CD14-positive monocyte (primary cell): ENCODE measurements at regions not wholly inside any gene's neighbourhood (a gene's known extent, or its start where the extent isn't known, plus 50 kb on each side); places are given as distances from the start of the nearest gene placed in this dataset.

Experiments used
- DNase-seq, 3 donors: peaks; one replicate each; pipeline ENCODE4 v3.0.0-alpha.2; 2011 to 2022
- H2AFZ ChIP-seq: 2 replicates; pipeline ENCODE4 v1.6.0; 2012; ENCODE audit warnings: mild to moderate bottlenecking, low read depth, low read length, inconsistent platforms; ENCODE audit not compliant: insufficient read depth, poor library complexity, severe bottlenecking
- H3K27ac ChIP-seq, 2 donors: 1 replicate in 1 of 2; 2 replicates in 1 of 2; pipeline ENCODE4 v1.5.1; 2012 to 2013; ENCODE audit warnings: low read length in 2 of 2, control low read depth in 1 of 2, inconsistent platforms in 1 of 2, low read depth in 1 of 2, mild to moderate bottlenecking in 1 of 2
- H3K27me3 ChIP-seq, 2 donors: one replicate each; pipeline versions ENCODE4 v1.6.0 to v1.6.1; 2011 to 2013; ENCODE audit warnings: low read length in 2 of 2; ENCODE audit not compliant: control insufficient read depth in 2 of 2, insufficient read depth in 2 of 2
- H3K36me3 ChIP-seq, 2 donors: replicated peaks in 1 of 2; 1 replicate in 1 of 2; 2 replicates in 1 of 2; pipeline versions ENCODE4 v1.5.1 to v1.6.1; 2012 to 2013; ENCODE audit warnings: low read length in 2 of 2, control low read depth in 1 of 2, inconsistent platforms in 1 of 2, mild to moderate bottlenecking in 1 of 2; ENCODE audit not compliant: insufficient read depth in 2 of 2, control insufficient read depth in 1 of 2
- H3K4me1 ChIP-seq, 2 donors: 1 replicate in 1 of 2; 2 replicates in 1 of 2; pipeline versions ENCODE4 v1.5.1 to v1.6.1; 2012 to 2013; ENCODE audit warnings: low read length in 2 of 2, control low read depth in 1 of 2, inconsistent platforms in 1 of 2, mild to moderate bottlenecking in 1 of 2, moderate library complexity in 1 of 2; ENCODE audit not compliant: insufficient read depth in 2 of 2, control insufficient read depth in 1 of 2
- H3K4me2 ChIP-seq: replicated peaks from 2 replicates; pipeline ENCODE3; 2012; ENCODE audit warnings: low read length, moderate library complexity, mild to moderate bottlenecking; ENCODE audit not compliant: poor library complexity, severe bottlenecking; ENCODE audit errors: extremely low read depth
- H3K4me3 ChIP-seq, 3 experiments: fragments of 200-600 bp in 1 of 3; sonication (generic) in 1 of 3; replicated peaks in 1 of 3; 1 replicate in 2 of 3; 2 replicates in 1 of 3; pipeline ENCODE4 v1.5.1; 2011 to 2013; ENCODE audit warnings: low read length in 3 of 3, mild to moderate bottlenecking in 3 of 3, control low read depth in 2 of 3, low read depth in 2 of 3, inconsistent platforms in 1 of 3, moderate library complexity in 1 of 3
- H3K79me2 ChIP-seq: 2 replicates; pipeline ENCODE4 v1.6.0; 2012; ENCODE audit warnings: mild to moderate bottlenecking, control low read depth, inconsistent platforms, low read length, moderate library complexity; ENCODE audit not compliant: insufficient read depth
- H3K9ac ChIP-seq: 2 replicates; pipeline ENCODE4 v1.6.0; 2017; ENCODE audit warnings: low read length, mild to moderate bottlenecking; ENCODE audit not compliant: insufficient read depth, poor library complexity, severe bottlenecking
- H3K9me3 ChIP-seq, 2 donors: replicated peaks in 1 of 2; 1 replicate in 1 of 2; 2 replicates in 1 of 2; pipeline versions ENCODE4 v1.5.1 to v1.6.1; 2012 to 2013; ENCODE audit warnings: low read length in 2 of 2, control low read depth in 1 of 2; ENCODE audit not compliant: control insufficient read depth in 1 of 2, insufficient read depth in 1 of 2
- H4K20me1 ChIP-seq: 2 replicates; pipeline ENCODE4 v1.6.0; 2012; ENCODE audit warnings: mild to moderate bottlenecking, low read length, control low read depth, moderate library complexity; ENCODE audit not compliant: insufficient read depth
- H3K27ac Mint-ChIP-seq, 7 donors: one replicate each; pipeline ENCODE4 v1.8.0; 2020; ENCODE audit warnings: mild to moderate bottlenecking in 7 of 7, mixed read lengths in 7 of 7, moderate library complexity in 6 of 7, inconsistent platforms in 2 of 7
- H3K27me3 Mint-ChIP-seq, 3 donors: one replicate each; pipeline ENCODE4 v1.8.0; 2021 to 2022; ENCODE audit warnings: low read depth in 3 of 3, mild to moderate bottlenecking in 3 of 3, mixed read lengths in 3 of 3, moderate library complexity in 3 of 3, inconsistent platforms in 1 of 3
- H3K36me3 Mint-ChIP-seq, 2 donors: one replicate each; pipeline ENCODE4 v1.8.0; 2020; ENCODE audit warnings: mixed read lengths in 2 of 2, inconsistent platforms in 1 of 2, mild to moderate bottlenecking in 1 of 2
- H3K4me1 Mint-ChIP-seq: one replicate; pipeline ENCODE4 v1.8.0; 2020; ENCODE audit warnings: mild to moderate bottlenecking, mixed read lengths
- H3K4me3 Mint-ChIP-seq, 2 donors: one replicate each; pipeline ENCODE4 v1.8.0; 2020; ENCODE audit warnings: mild to moderate bottlenecking in 2 of 2, mixed read lengths in 2 of 2, moderate library complexity in 1 of 2
- H3K9me3 Mint-ChIP-seq, 7 donors: one replicate each; pipeline ENCODE4 v1.8.0; 2020 to 2022; ENCODE audit warnings: mixed read lengths in 7 of 7, mild to moderate bottlenecking in 6 of 7, moderate library complexity in 6 of 7, inconsistent platforms in 2 of 7
- CTCF ChIP-seq: fragments of 200-600 bp; IDR thresholded peaks from one replicate; pipeline ENCODE4 v1.8.0; 2022; ENCODE audit warnings: antibody characterized with exemption, mild to moderate bottlenecking
- WGBS: methylation state at CpG from one replicate; pipeline ENCODE4 v1.1.5; 2013; ENCODE audit warnings: missing lambda C conversion rate; ENCODE audit not compliant: insufficient coverage; 5-methylcytosine and 5-hydroxymethylcytosine counted together
- intact Hi-C, 2 donors: fragments of 100-400 bp; cut with micrococcal nuclease; formaldehyde crosslinking; loops; one replicate each; pipeline versions ENCODE4 v1.15.0 to v1.15.1; 2023

GRCh38 chr7:31462636-31463035 lies 51.3 kb upstream of the ITPRID1 start:
- H3K27me3 Mint-ChIP-seq = peaks cover 0 to 10% (median 8%) of the 10 kb centered on the region in 3 donors
- Histone ChIP-seq H3K36me3 (no peaks in the 10 kb centered on the region), H3K9ac (no peak overlapping the region), H3K27me3 (no peaks in the 10 kb centered on the region), H4K20me1 (no peaks in the 10 kb centered on the region), H3K79me2 (no peaks in the 10 kb centered on the region), H2AFZ (no peak overlapping the region), H3K9me3 (no peaks in the 10 kb centered on the region), H3K4me1 (no peaks in the 10 kb centered on the region), H3K4me3 (no peak overlapping the region), H3K4me2 (no peak overlapping the region), H3K27ac (no peak overlapping the region)
- no peaks in the 10 kb centered on the region for H3K4me1 Mint-ChIP-seq
- H3K4me3 Mint-ChIP-seq = no peak overlapping the region
- TF ChIP-seq CTCF = no peak
- H3K36me3 Mint-ChIP-seq = no peaks in the 10 kb centered on the region
- no peak for DNase-seq
- intact Hi-C loops = no loop called here
- H3K9me3 Mint-ChIP-seq = peaks cover 0 to 3% (median 0%) of the 10 kb centered on the region in 7 donors
- no peak overlapping the region for H3K27ac Mint-ChIP-seq
- no CpG with 5 or more reads among the region's 3 CpGs for WGBS
